GM23338 (cell line): ENCODE measurements at regions not wholly inside any gene's neighbourhood (a gene's known extent, or its start where the extent isn't known, plus 50 kb on each side); places are given as distances from the start of the nearest gene placed in this dataset.

Experiments
- ATAC-seq: fragments of 200-7000 bp; cut with Tn5 transposase; 3 replicates; pipeline ENCODE4 v1.9.1; 2020
- DNase-seq: peaks from one replicate; pipeline ENCODE4 v3.0.0-alpha.2; 2015; ENCODE audit warnings: low spot score
- H2AFZ ChIP-seq: fragments of 200-600 bp; sonication (generic); 2 replicates; pipeline ENCODE4 v1.8.0; 2016; ENCODE audit warnings: antibody characterized with exemption, mild to moderate bottlenecking, moderate library complexity
- H3F3A ChIP-seq: fragments of 200-600 bp; sonication (generic); replicated peaks from 2 replicates; pipeline ENCODE4 v1.8.0; 2017; ENCODE audit warnings: antibody characterized with exemption, mixed run types, low read depth
- H3K27ac ChIP-seq: fragments of 200-600 bp; sonication (generic); 2 replicates; pipeline ENCODE4 v1.6.1; 2016; ENCODE audit warnings: low read depth
- H3K27me3 ChIP-seq: fragments of 200-600 bp; sonication (generic); 2 replicates; pipeline ENCODE4 v1.8.0; 2016; ENCODE audit warnings: mild to moderate bottlenecking, mixed run types, moderate library complexity; ENCODE audit not compliant: insufficient read depth
- H3K36me3 ChIP-seq: fragments of 200-600 bp; sonication (generic); 2 replicates; pipeline ENCODE4 v1.8.0; 2016; ENCODE audit warnings: mild to moderate bottlenecking; ENCODE audit not compliant: insufficient read depth
- H3K4me1 ChIP-seq: fragments of 200-600 bp; sonication (generic); 2 replicates; pipeline ENCODE4 v1.8.0; 2016; ENCODE audit warnings: mild to moderate bottlenecking, moderate library complexity; ENCODE audit not compliant: insufficient read depth
- H3K4me2 ChIP-seq: fragments of 200-600 bp; sonication (generic); 2 replicates; pipeline ENCODE4 v1.7.1; 2017; ENCODE audit warnings: mixed run types
- H3K4me3 ChIP-seq: fragments of 200-600 bp; sonication (generic); 2 replicates; pipeline ENCODE4 v1.6.1; 2016; ENCODE audit warnings: mixed run types
- H3K79me2 ChIP-seq: fragments of 200-600 bp; sonication (generic); replicated peaks from 2 replicates; pipeline ENCODE4 v1.8.0; 2017; ENCODE audit warnings: mild to moderate bottlenecking; ENCODE audit not compliant: insufficient read depth
- H3K9me2 ChIP-seq: fragments of 200-600 bp; sonication (generic); 2 replicates; pipeline ENCODE4 v1.8.0; 2017; ENCODE audit not compliant: insufficient read depth
- H4K20me1 ChIP-seq: fragments of 200-600 bp; sonication (generic); replicated peaks from 2 replicates; pipeline ENCODE4 v1.8.0; 2017; ENCODE audit warnings: mild to moderate bottlenecking; ENCODE audit not compliant: insufficient read depth
- H3K27ac Mint-ChIP-seq: 2 replicates; pipeline ENCODE4 v1.8.0; 2020; ENCODE audit warnings: inconsistent platforms, mild to moderate bottlenecking, moderate library complexity, mixed read lengths
- H3K27me3 Mint-ChIP-seq: 3 replicates; pipeline ENCODE4 v1.8.0; 2022; ENCODE audit warnings: low read depth, mild to moderate bottlenecking, moderate library complexity, mixed read lengths, inconsistent platforms; ENCODE audit not compliant: insufficient read depth, poor library complexity
- H3K36me3 Mint-ChIP-seq: 3 replicates; pipeline ENCODE4 v1.8.0; 2021; ENCODE audit warnings: low read depth, mild to moderate bottlenecking, inconsistent platforms, moderate library complexity, mixed read lengths
- H3K4me1 Mint-ChIP-seq: 3 replicates; pipeline ENCODE4 v1.8.0; 2020; ENCODE audit warnings: mild to moderate bottlenecking, inconsistent platforms, mixed read lengths
- H3K4me3 Mint-ChIP-seq: 3 replicates; pipeline ENCODE4 v1.8.0; 2021; ENCODE audit warnings: moderate library complexity, mild to moderate bottlenecking, inconsistent platforms, mixed read lengths
- H3K9me3 Mint-ChIP-seq: 3 replicates; pipeline ENCODE4 v1.8.0; 2020; ENCODE audit warnings: moderate library complexity, mild to moderate bottlenecking, inconsistent platforms, mixed read lengths
- CREB1 ChIP-seq: fragments of 250-450 bp; sonication (Bioruptor Pico); IDR thresholded peaks from 2 replicates; pipeline ENCODE4 v1.5.0; 2020; ENCODE audit warnings: low read depth, mild to moderate bottlenecking, moderate library complexity
- CTCF ChIP-seq, 2 experiments: fragments of 200-600 bp in 1 of 2; sonication (generic) in 1 of 2; conservative IDR thresholded peaks; 2 replicates each; pipeline versions ENCODE4 v1.5.1 to v1.6.1; 2016 to 2017; ENCODE audit warnings: antibody characterized with exemption in 2 of 2, low read depth in 2 of 2, mild to moderate bottlenecking in 2 of 2, moderate library complexity in 1 of 2
- ETS1 ChIP-seq: IDR thresholded peaks from 2 replicates; pipeline ENCODE4 v1.6.1; 2016; ENCODE audit warnings: antibody characterized with exemption
- EZH2 ChIP-seq: fragments of 200-600 bp; sonication (generic); IDR thresholded peaks from one replicate; pipeline ENCODE4 v1.8.0; 2017; ENCODE audit warnings: antibody characterized with exemption, mild to moderate bottlenecking, low read depth; ENCODE audit not compliant: unreplicated experiment
- EZH2phosphoT487 ChIP-seq: fragments of 200-600 bp; sonication (generic); IDR thresholded peaks from one replicate; pipeline ENCODE4 v1.8.1; 2018; ENCODE audit warnings: antibody characterized with exemption; ENCODE audit not compliant: unreplicated experiment
- JUNB ChIP-seq: IDR thresholded peaks from one replicate; pipeline ENCODE4 v1.6.1; 2016; ENCODE audit warnings: antibody characterized with exemption; ENCODE audit not compliant: unreplicated experiment
- NANOG ChIP-seq: IDR thresholded peaks from 2 replicates; pipeline ENCODE4 v1.6.1; 2016; ENCODE audit warnings: antibody characterized with exemption, borderline replicate concordance
- POLR2AphosphoS5 ChIP-seq: IDR thresholded peaks from 2 replicates; pipeline ENCODE4 v1.6.1; 2016; ENCODE audit warnings: antibody characterized with exemption, low read depth
- REST ChIP-seq: IDR thresholded peaks from one replicate; pipeline ENCODE4 v1.6.1; 2018; ENCODE audit warnings: antibody characterized with exemption; ENCODE audit not compliant: unreplicated experiment
- STAT1 ChIP-seq: IDR thresholded peaks from one replicate; pipeline ENCODE4 v1.6.1; 2016; ENCODE audit warnings: antibody characterized with exemption; ENCODE audit not compliant: unreplicated experiment
- ZNF114 ChIP-seq: fragments of 250-450 bp; sonication (Bioruptor Pico); IDR thresholded peaks from 2 replicates; pipeline ENCODE4 v1.5.0; 2020; ENCODE audit warnings: mild to moderate bottlenecking, moderate library complexity
- ZNF331 ChIP-seq: fragments of 250-450 bp; sonication (Bioruptor Pico); IDR thresholded peaks from 2 replicates; pipeline ENCODE4 v1.5.0; 2020; ENCODE audit warnings: low read depth, mild to moderate bottlenecking, moderate library complexity
- ZNF462 ChIP-seq: fragments of 250-450 bp; sonication (Bioruptor Pico); IDR thresholded peaks from 2 replicates; pipeline ENCODE4 v1.5.0; 2020; ENCODE audit warnings: mild to moderate bottlenecking, moderate library complexity

GRCh38 chr13:107778094-107778493, 437.2 kb downstream of the LIG4 start:
- H3K36me3 Mint-ChIP-seq, result peaks cover 11% of the 10 kb centered on the region; the same call in 2 of the 3 replicates
- peak; percentile 44; the same call in 1 of the 3 replicates for ATAC-seq
- peak overlapping the region; percentile 1; the same call in 1 of the 2 replicates for H3K27ac Mint-ChIP-seq

More at GRCh38 chr13:107778094-107778493, 437.2 kb downstream of the LIG4 start:
- Mint-ChIP-seq H3K27me3 (no peaks in the 10 kb centered on the region), H3K4me3 (no peak overlapping the region), H3K9me3 (peaks cover 14% of the 10 kb centered on the region), H3K4me1 (peaks cover 9% of the 10 kb centered on the region)
- H3K9me2 ChIP-seq, result no peaks in the 10 kb centered on the region
- TF ChIP-seq CREB1 (no peak), EZH2 (no peak), JUNB (no peak), ZNF462 (CRISPR knock-in tag) (no peak), CTCF (conservative IDR thresholded peaks at IDR 0.05; ENCODE audit: low read depth in 2 of 2) (no peak), REST (no peak), EZH2phosphoT487 (no peak), ETS1 (no peak), POLR2AphosphoS5 (no peak), STAT1 (no peak), ZNF331 (CRISPR knock-in tag) (no peak), NANOG (no peak), ZNF114 (CRISPR knock-in tag) (no peak)
- H3K4me3 ChIP-seq, result no peak overlapping the region
- no peaks in the 10 kb centered on the region for H3K27me3 ChIP-seq
- peaks cover 14% of the 10 kb centered on the region for H3K4me1 ChIP-seq
- H3K4me2 ChIP-seq, result no peak overlapping the region
- H2AFZ ChIP-seq, result no peak overlapping the region
- no peaks in the 10 kb centered on the region for H3K36me3 ChIP-seq
- no peaks in the 10 kb centered on the region for H3K79me2 ChIP-seq
- peak overlapping the region; percentile 24; the same call in 1 of the 2 replicates for H3K27ac ChIP-seq
- peak; percentile 46 for DNase-seq
- H3F3A ChIP-seq, result no peaks in the 10 kb centered on the region
- no peaks in the 10 kb centered on the region for H4K20me1 ChIP-seq
